ENCODE measurements at regions not wholly inside any gene's neighbourhood (a gene's known extent, or its start where the extent isn't known, plus 50 kb on each side); places are given as distances from the start of the nearest gene placed in this dataset.

DNA sequence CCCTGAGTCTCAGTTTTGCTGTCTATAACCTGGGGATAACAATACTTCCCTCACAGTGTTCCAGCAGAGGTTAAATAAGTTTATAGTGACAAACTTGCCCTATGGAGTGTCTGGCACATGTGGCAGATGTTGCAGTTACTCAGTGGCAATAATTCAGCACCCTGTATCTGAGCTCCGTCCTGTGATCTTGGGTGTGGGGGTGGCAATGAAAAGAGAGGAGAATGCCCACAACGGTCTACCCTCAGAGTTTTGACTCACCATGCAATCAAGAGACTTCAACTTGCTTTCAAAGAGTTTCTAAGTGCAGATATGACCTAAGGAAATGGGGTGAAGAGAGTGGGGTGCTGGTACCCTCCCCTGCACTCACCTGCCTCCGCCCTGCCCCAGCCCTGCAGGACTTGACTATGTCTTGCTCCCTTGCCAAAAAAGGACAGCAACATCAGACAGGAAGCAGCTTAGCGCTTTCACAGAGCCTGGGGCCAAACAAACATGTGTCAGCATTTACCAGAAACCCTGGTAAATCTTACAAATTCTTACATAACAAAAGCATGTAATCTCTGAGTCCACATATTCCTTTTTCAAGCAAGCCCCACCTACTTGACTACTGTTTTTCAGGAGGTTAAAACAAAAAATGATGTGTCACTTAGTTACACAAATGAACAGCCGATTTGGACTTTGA, 185.1 kb upstream of the CAMK1G start:
- TF ChIP-seq, protein P1, sequence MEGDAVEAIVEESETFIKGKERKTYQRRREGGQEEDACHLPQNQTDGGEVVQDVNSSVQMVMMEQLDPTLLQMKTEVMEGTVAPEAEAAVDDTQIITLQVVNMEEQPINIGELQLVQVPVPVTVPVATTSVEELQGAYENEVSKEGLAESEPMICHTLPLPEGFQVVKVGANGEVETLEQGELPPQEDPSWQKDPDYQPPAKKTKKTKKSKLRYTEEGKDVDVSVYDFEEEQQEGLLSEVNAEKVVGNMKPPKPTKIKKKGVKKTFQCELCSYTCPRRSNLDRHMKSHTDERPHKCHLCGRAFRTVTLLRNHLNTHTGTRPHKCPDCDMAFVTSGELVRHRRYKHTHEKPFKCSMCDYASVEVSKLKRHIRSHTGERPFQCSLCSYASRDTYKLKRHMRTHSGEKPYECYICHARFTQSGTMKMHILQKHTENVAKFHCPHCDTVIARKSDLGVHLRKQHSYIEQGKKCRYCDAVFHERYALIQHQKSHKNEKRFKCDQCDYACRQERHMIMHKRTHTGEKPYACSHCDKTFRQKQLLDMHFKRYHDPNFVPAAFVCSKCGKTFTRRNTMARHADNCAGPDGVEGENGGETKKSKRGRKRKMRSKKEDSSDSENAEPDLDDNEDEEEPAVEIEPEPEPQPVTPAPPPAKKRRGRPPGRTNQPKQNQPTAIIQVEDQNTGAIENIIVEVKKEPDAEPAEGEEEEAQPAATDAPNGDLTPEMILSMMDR (IDR thresholded peaks at IDR 0.05), result no peak
- TF ChIP-seq POLR2A (IDR thresholded peaks at IDR 0.05; ENCODE audit: low read depth), result no peak
- no peak for TF ChIP-seq POLR2AphosphoS5 (IDR thresholded peaks at IDR 0.05)
